NCI-H128 (cell line): ENCODE measurements at regions not wholly inside any gene's neighbourhood (a gene's known extent, or its start where the extent isn't known, plus 50 kb on each side); places are given as distances from the start of the nearest gene placed in this dataset.
"Not testable (repeated sequence)": the region's sequence is repeated elsewhere in the genome, so short reads cannot be mapped to it uniquely, and the experiment has no call there.

Source experiments
- DNase-seq: peaks from one replicate; lab custom pipeline; 2025; ENCODE audit not compliant: unreplicated experiment; lab: John Stamatoyannopoulos, UW

DNA sequence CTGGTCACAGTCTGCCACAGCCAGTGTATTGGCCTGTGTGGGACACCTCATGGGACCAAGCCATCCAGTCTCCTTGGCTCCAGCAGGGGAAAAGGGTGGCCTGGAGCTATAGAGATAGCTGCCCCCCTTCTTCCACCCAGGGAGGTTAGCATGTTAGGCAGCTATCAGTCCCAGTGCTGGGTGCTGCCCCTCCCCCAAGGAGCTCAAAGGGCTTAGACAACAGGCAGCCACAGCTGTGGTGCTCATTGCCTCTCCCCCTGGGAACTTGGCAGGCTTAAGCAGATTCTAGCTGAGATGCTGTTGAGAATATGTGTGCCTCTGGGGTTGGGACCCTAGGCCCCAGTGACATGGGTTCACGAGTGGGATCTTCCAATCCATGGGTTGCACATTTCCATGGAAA lies 226.0 kb upstream of the PTGER4 start:
- no peak for DNase-seq

DNA sequence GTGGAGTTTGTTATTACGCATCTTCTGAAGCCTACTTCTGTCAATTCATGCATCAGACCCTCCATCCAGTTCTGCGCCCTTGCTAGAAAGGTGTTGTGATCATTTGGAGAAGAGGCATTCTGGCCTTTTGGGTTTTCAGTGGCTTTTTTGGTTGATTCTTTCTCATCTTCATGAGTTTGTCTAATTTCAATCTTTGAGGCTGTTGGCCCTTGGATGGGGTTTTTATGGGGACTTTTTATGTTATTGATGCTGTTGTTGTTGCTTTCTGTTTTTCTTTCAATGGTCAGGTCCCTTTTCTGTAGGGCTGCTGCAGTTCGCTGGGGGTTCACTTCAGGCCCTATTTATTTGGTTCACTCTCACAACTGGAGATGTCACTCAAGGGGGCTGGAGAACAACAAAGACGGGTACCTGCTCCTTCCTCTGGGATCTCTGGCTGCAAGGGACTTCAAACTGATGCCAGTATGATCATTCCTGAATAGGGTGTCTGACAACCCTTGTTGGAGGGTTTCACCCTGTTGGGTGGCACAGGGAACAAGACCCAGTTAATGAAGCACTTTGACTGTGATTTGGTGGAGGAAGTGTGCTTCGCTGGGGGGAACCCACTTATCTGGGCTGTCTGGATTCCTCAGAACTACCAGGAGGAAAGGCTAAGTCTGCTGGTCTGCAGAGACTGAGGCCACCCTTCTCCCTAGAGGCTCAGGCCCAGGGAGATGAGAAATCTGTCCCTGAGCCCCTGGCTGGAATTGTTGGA lies 226.7 kb upstream of the PTGER4 start:
- DNase-seq = no peak

DNA sequence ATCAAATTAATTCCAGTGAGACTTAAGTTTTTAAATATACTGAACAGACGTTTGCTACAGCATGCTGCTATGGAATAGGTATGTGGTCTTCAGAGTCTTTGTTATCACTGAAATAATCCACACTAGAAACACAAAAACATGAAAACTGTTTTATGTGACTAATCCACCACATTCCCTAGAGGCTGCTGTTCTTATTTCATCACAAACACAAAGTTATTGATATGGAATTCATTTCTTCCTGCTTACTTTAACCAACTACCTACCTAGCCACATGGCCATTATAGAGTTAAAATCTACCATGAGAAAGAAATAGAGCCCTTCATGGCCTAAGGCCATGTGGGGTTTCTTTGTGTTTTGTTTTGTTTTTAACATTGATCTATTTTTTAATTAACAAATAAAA lies 232.3 kb upstream of the PTGER4 start:
- no peak for DNase-seq

DNA sequence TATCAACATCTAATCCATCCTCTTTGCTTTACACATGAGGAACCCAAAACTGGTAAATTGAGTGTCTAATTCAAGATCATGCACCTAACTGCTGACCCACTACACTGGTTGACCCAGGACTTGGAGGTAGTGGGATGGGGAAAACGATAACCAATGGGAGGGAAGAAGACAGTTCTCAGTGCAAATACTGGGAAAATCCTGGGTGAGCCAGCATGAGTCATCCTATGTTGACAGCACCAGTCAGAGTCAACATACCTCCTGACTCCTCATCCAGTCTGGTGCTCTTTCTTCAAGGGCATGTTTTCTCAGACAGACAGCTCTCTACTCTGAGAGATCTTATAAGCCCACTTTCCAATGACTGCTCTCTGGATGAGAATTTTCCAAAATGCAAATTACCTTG lies 232.8 kb upstream of the PTGER4 start:
- DNase-seq = no peak

DNA sequence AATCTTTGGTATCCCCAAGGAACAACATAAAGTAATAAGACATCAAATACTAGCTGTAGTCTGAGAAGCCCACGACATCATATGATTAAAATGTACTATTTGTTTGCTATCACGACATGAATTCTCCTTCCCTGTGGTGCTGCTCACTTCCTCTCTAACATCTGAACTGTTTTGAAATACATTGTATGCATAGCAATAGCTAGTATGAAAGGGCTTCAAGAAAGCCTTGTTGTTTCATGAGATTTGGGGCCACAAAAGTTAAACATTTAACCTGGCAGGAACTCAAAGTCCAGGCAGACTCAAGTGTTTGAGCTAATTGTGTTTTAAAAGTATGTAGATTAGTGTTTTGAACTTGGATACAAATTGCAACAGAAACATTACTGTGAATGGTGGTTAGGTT lies 237.4 kb upstream of the PTGER4 start:
- no peak for DNase-seq

DNA sequence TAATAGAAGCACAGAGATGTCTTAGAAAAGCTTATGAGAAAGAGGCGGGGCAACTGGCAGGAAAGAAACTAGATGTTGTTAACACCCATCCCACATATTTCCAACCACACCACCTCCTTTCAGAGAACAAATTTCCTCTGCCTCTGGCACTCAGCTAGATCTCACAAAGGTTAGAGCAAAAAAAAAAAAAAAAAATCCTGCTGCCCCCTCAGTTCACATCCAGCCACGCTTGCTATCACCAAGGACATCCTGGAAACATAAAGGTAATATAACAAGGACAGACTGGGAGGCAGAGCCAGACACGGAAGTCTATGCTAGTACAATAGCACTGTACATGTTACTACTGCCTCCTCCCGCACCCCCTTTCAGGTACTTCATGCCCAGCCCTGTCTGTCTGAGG lies 238.0 kb upstream of the PTGER4 start:
- DNase-seq = no peak

DNA sequence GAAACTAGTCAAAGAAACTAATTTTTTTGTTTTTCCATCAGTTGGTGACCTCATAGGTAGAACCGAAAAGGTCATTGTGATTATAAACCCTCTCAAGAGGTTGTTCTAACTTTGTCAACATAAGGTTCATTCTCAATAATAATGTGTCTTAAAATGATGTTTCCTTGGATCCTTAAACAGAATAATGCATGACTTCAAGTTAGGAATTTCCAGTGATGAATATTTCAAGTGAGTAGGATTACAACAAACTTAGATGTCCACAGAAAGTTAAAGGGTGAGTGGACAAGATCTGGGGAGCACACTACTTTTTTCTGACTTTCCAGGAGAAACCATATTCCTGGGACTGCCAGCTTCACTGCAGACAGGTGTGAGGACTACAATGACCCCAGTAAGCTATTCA lies 239.0 kb upstream of the PTGER4 start:
- no peak for DNase-seq

DNA sequence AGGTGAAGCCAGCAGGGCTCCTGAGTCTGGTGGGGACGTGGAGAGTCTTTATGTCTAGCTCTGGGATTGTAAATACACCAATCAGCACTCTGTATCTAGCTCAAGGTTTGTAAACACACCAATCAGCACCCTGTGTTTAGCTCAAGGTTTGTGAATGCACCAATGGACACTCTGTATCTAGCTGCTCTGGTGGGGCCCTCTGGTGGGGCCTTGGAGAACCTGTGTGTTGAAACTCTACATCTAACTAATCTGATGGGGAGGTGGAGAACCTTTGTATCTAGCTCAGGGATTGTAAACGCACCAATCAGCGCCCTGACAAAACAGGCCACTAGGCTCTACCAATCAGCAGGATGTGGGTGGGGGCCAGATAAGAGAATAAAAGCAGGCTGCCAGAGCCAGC lies 240.6 kb upstream of the PTGER4 start:
- DNase-seq = not testable (repeated sequence)

DNA sequence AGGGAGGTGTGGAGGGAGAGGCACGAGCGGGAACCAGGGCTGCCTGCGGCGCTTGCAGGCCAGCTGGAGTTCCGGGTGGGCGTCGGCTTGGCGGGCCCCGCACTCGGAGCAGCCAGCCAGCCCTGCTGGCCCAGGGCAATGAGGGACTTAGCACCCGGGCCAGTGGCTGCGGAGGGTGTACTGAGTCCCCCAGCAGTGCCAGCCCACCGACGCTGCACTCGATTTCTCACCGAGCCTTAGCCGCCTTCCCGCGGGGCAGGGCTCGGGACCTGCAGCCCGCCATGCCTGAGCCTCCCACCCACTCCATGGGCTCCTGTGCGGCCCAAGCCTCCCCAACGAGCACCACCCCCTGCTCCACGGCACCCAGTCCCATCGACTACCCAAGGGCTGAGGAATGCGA lies 241.1 kb upstream of the PTGER4 start:
- not testable (repeated sequence) for DNase-seq

DNA sequence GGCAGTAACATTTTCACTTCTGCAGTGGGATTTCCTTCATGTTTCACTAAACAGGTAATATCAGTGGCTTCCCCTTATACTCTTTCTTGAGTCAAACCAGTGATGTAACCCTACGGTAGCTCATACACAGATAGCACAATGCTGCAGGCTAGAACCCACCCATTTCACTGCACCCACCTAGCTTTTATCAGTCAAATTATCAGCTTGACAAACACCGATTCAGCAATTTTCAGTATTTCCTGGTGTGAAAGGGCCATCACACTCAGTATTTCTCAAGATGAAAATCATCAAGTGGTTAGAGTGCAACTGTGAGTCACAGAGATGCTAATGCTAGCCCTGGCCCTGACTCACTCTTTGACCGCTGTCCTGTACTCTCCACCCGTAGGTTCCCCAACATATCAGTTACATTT lies 242.3 kb upstream of the PTGER4 start:
- DNase-seq = no peak

DNA sequence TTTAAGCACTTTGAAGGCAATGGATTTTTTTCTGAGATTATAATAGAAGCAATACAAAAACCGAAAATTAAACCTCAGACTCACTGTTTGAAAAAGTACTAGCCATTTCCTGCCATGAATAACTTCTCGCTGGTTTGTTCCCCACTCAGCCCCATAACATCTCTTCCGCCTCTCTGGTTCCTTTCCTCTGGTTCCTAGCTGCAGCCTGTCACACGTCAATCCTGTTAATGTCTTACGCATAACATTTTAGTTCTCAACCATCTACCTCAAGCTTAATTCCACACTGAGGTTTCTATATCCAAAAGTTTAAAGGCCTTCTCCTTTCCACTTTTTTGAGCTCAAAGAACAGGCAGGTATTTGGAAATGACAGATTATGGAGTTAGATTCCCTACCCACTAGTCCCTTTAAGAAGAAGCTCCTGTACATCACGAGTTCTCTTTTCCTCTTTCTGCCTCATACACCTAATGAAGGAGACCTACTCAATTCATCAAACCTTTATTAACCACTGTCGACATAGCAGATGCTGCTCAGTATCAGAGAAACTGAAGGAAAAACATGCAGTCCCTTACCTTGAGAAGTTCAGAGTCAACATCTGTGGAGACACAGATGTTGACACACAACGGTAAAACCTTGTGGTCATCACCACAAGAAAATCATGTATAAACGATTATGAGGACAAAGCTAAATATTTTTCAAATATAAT lies 243.0 kb upstream of the PTGER4 start:
- DNase-seq = no peak

DNA sequence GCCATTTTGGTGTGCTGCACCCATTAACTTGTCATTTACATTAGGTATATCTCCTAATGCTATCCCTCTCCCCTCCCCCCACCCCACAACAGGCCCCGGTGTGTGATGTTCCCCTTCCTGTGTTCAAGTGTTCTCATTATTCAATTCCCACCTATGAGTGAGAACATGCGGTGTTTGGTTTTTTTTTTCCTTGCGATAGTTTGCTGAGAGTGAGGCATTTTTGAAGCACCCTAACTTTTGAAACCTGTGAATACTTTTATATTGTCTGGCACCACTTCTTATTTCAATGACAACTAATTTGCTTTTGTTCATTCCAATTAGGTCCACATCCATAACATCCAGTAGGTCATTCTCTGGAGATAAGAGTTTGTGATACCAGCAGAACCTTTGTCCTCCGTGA lies 244.0 kb upstream of the PTGER4 start:
- DNase-seq = not testable (repeated sequence)

DNA sequence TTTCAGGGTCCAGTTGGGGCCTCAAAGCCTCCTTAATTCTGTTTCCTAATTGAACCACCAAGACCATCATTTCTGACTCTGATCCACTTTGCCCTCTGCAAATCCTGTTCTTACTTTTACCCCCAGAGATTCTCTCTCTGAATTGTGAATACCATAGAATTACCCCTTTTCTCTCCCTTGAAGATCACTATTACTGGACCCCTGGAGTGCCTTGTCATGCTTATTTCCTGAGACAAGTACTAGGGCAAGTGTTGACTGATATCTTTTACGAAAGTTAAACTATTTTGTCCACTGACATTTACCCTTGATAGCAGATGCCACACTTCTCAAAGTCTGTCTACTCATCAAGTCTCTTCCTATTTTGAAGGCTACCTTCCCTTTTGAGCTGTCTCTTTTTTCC lies 246.9 kb upstream of the PTGER4 start:
- no peak for DNase-seq

DNA sequence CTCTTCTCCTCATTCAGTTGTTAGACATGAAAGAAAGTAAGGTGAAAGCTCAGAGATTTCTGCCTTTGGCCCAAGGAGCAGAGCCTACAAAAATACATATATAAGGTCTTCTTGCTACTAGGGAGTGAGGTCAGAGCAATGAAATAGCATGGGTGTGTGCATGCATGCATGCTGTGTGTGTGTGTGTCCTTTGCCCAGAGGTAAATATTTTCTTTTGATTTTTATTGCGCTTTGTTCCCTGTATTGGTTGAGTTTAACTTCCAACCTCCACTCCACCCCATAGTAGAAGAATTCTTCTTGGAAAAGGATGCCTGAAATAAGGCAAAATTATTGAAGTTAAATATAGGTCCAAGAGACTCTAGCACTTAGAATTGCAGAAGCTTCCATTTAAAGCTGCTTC lies 248.0 kb upstream of the PTGER4 start:
- no peak for DNase-seq

DNA sequence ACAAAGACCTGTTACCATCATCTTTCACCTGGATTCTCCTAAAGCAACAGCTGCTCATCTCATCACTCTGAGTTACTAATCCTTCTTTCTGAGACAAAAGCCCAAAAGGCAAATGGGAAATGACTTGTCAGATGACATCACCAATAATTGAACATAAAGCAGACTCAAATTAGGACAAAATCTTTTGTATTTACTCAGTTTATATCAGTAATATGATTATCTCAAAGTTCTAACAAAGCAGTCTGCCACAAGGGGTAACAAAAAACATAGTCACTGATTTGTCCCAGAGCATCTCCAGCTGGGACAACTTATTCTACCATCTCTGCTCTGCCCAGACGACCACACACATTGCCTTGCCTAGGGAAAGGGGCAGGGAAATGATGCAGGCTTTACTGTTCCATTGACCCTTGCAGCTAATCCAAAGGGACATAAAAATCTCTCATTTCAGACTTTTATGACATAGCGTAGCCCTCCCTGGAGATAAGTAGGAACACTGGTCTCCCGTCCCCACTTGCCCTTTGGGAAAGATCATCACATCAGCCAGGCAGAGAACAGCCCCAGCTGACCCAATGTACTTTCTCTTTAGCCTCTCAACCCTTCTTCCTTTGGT lies 249.5 kb upstream of the PTGER4 start:
- no peak for DNase-seq

DNA sequence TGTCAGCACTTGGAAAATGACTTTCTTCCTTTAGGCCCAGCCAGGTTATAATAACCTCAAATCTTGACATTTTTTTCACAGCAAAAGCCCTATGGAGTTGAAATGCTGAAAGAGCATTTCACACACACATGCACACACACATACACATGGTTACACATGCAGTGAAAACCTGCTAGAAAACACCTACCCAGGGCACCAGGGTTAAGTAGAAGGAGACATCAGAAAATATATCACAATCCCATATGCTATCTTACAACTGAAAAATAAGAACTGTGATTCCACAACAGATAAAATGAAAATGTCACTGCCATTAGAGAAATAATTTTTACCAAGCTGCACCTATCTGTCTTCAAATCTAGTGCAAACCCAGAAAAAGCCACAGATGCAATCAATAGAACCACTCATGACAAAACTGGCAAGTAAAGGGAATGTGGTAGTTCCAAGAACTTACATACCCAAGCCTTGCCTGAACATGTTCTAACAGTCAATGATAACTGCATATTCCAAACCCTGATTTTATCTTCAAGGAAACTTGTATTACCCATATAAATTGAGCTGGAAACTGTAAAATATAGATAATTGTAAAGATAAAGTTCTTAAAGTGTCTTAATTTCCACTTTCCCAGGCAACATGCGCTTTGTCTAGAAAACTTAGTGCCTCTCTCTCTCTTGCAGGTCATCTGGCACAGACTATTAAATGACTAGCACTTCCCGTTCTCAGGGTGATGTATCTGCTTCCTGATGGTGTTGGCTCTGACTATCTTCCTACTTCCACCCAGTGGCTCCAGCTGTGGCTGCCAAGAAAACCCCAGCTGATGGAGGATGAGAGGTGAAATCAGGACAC lies 250.2 kb upstream of the PTGER4 start:
- DNase-seq = no peak

DNA sequence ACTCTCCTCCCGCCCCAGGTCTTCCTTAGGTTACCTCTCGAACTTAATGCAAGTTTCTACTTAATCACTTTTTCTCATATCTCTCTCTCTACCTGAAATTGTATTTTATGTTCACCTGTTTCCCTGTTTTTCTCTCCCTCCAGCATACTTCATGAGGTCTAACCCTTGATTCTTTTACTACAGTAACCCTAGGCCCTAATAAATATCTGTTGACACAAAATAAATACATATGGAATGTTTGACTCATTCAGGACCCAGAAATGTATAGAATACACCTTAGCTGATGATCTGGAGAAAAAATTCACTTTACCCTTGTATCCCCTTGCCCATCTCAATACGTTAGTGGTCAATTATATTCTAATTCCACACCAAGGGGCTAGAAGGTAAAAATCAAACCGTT lies 250.9 kb upstream of the PTGER4 start:
- no peak for DNase-seq

DNA sequence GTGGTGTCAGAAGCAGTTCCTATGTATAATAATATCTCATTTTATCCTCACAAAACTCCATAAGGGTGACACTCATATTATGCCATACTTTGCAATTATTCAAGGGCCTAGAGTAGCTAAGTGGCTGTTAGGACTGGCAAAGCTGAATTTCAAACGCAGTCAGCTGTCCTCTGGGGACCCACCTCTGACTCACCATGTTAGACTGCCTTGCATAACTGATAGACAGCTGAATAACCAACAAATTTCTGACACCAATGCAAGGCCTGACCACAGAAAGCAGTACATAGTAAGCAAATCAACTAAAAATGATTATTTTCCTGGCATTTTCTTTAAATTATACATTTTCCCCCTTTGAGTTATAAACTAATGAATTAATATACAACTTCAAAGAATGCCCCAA lies 251.6 kb upstream of the PTGER4 start:
- no peak for DNase-seq

DNA sequence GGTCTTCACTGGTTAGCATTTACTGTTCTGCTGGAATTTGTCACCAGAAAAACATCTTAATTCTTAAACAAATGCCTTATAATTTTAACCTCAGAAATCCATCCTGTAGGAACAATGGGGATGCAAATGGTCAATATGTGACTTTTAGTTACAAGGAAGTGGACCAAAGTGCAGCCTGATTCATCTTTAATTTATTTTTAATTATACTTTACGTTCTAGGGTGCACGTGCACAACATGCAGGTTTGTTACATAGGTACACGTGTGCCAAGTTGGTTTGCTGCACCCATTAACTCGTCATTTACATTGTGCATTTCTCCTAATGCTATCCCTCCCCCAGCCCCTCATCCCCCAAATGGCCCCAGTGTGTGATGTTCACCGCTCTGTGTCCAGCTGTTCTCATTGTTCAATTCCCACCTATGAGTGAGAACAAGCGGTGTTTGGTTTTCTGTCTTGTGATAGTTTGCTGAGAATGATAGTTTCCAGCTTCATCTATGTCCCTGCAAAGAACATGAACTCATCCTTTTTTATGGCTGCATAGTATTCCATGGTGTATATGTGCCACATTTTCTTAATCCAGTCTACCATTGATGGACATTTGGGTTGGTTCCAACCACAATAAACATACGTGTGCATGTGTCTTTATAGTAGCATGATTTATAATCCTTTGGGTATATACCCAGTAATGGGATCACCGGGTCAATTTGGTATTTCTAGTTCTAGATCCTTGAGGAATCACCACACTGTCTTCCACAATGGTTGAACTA lies 262.5 kb upstream of the PTGER4 start:
- not testable (repeated sequence) for DNase-seq

DNA sequence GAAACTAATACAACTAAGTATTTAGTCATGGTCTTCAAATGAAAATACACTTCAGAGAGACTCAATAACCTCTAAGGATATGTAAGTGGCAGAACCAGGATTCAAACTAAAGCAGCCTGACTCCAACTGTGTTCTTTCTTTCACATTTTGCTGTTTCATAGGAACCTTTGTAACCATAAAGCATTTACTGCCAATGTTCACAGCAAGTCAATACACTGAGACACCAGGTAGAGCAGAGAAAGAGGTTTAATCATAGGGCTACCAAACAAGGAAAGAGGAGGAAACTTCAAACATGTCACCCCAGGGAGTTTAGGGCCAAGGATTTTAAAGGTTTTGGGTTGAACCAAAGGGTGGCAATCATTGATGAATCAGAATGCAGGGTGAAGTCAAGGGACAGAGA lies 263.1 kb upstream of the PTGER4 start:
- DNase-seq = no peak

DNA sequence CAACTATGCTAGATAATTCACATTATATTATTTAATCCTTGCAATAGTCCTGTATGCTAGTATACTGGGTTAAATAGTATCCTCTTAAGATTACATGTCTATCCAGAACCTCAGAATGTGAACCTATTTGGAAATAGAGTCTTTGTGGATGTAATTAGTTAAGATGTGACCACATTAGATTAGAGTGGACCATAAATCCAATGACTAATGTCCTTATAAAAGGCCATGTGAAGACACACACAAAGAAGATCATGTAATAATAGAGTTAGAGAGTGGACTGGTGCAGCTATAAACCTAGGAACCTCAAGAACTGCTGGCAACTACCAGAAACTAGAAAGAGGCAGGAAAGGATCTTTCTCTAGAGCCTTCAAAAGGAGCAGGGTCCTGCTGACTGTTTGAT lies 263.6 kb upstream of the PTGER4 start:
- no peak for DNase-seq
